ENCODE measurements at regions not wholly inside any gene's neighbourhood (a gene's known extent, or its start where the extent isn't known, plus 50 kb on each side); places are given as distances from the start of the nearest gene placed in this dataset.
"Not testable (repeated sequence)": the region's sequence is repeated elsewhere in the genome, so short reads cannot be mapped to it uniquely, and the experiment has no call there.

DNA sequence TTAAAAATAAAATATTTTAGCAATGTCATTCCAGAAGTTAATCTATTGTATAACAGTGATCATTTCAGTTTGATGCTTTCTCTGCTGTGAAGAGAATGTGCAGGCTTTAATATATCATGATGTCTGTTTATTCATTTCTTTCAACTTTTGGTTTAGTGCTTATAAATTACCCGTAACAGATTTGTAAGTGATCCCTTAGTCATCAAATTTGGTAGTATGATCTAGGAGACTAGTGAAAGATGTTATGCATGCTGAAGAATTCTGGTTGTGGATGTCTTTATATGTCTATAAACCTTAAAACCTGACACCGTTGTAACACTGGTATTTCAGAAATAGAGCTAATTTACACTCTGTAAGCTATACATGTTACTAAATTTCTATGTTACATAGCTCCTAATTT, 260.4 kb downstream of the CPS1 start:
- Mint-ChIP-seq H3K4me1 (no peaks in the 10 kb centered on the region), H3K27ac (no peak overlapping the region), H3K27me3 (no peaks in the 10 kb centered on the region), H3K9me3 (peaks cover 4 to 6% of the 10 kb centered on the region in 2 donors), H3K36me3 (no peaks in the 10 kb centered on the region), H3K4me3 (no peak overlapping the region)
- ATAC-seq (replicated peaks) (no peak), DNase-seq (no peak)

DNA sequence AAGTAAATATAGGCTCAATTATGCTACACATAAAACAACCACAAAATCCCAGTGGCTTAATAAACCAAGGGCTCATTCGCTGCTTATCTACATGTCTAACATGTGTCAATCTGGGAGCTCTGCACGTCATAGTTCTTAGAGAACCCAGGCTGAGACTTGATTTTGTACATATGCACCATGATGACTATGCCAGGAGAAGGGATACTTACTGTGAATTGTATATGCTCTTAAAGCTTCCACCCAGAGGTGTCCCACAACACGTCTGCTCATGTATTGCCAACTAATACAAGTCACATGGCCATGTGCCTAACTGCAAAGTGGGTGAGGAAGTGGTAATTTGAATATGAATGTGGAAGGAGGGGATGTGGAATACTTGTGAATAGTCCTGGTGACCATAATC, 262.1 kb downstream of the CPS1 start:
- Mint-ChIP-seq H3K27me3 (no peaks in the 10 kb centered on the region), H3K4me1 (no peaks in the 10 kb centered on the region), H3K4me3 (no peak overlapping the region), H3K36me3 (no peaks in the 10 kb centered on the region), H3K9me3 (peaks cover 5 to 6% of the 10 kb centered on the region in 2 donors), H3K27ac (no peak overlapping the region)
- no peak for ATAC-seq (replicated peaks)
- no peak for DNase-seq

DNA sequence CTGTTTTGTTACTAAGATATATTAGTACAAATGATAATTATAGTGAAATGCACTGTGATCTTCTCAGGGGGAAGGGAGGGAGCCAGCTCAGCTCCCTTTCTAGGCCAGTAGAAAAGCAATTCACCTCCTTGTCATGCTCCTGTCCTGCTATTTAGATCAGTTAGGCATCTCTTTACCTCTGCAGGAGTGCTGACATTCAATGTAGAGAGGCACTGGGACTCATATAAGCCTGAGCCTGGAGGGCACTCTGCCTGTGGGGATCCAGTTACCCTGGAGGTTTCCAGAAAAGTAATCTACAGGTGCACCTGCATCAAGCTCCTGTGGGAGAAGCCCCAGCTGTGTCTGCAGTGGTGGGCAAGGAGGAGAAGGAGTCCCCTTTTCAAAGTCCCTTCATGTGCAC, 277.0 kb downstream of the CPS1 start:
- ATAC-seq (replicated peaks) (peak in 1 of 2 donors; percentile 19), DNase-seq (no peak)
- H3K9me3 Mint-ChIP-seq: no peaks in the 10 kb centered on the region
- no peaks in the 10 kb centered on the region for H3K4me1 Mint-ChIP-seq
- no peaks in the 10 kb centered on the region for H3K36me3 Mint-ChIP-seq
- H3K27ac Mint-ChIP-seq: no peak overlapping the region
- no peaks in the 10 kb centered on the region for H3K27me3 Mint-ChIP-seq
- no peak overlapping the region for H3K4me3 Mint-ChIP-seq

DNA sequence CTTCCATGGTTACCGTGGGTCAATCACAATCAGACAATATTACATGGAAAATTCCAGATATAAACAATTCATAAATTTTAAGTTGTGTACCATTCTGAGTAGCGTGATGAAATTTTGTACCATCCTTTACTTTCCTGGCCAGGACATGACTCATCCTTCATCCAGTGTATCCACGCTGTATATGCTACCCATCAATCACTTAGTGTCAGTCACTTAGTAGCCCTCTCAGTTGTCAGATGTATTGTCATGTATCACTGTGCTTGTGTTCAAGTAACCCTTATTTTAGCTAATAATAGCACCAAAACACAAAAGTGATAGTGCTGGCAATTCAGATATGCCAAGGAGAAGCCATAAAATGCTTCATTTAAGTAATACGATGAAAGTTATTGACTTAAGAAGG, 282.6 kb downstream of the CPS1 start:
- no peak for DNase-seq
- peaks cover 0 to 2% of the 10 kb centered on the region in 2 donors for H3K9me3 Mint-ChIP-seq
- H3K27ac Mint-ChIP-seq: no peak overlapping the region
- H3K4me1 Mint-ChIP-seq: no peaks in the 10 kb centered on the region
- no peak overlapping the region for H3K4me3 Mint-ChIP-seq
- no peak for ATAC-seq (replicated peaks)
- H3K27me3 Mint-ChIP-seq: no peaks in the 10 kb centered on the region
- no peaks in the 10 kb centered on the region for H3K36me3 Mint-ChIP-seq

DNA sequence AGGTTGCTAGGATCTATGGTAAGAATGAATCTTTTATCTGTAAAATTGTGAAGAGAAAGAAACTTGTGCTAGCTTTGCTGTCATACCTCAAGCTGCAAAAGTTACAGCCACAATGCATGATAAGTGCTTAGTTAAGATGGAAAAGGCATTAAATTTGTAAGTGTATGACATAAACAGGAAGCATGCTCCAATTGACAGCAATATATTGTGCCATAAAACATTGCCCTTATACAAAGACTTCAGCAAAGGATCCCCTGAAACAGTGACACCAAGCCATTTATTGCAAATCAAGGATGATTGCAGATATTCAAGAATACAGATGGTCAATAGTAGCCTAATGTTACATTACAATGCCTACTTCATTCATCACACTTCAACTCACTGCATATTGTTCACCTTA, 283.1 kb downstream of the CPS1 start:
- peaks cover 0 to 2% of the 10 kb centered on the region in 2 donors for H3K9me3 Mint-ChIP-seq
- DNase-seq: no peak
- no peaks in the 10 kb centered on the region for H3K4me1 Mint-ChIP-seq
- no peaks in the 10 kb centered on the region for H3K36me3 Mint-ChIP-seq
- ATAC-seq (replicated peaks): no peak
- no peak overlapping the region for H3K4me3 Mint-ChIP-seq
- H3K27ac Mint-ChIP-seq: no peak overlapping the region
- H3K27me3 Mint-ChIP-seq: no peaks in the 10 kb centered on the region

DNA sequence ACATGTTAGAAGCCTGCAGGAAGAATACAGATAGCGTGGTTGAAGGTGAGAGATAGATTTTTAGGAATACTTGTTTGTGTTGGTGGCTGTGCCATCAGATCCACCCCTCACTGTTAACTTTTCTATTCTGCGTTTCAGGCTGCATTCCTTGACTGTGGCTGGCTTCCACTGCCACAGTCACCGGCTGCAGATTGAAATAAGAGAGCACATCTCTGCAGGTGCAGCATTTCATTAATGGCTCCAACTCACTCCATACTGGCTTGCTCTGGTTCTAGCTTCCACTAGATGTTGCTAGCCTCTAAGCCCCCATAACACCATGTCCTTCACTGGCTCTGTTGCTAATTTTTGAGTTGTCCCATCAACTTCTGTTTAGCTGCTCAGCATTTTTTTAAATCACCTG, 286.5 kb downstream of the CPS1 start:
- DNase-seq (no peak), ATAC-seq (replicated peaks) (no peak)
- Mint-ChIP-seq H3K36me3 (no peaks in the 10 kb centered on the region), H3K4me3 (no peak overlapping the region), H3K4me1 (no peaks in the 10 kb centered on the region), H3K27me3 (no peaks in the 10 kb centered on the region), H3K9me3 (peaks cover 0 to 3% of the 10 kb centered on the region in 2 donors), H3K27ac (no peak overlapping the region)

DNA sequence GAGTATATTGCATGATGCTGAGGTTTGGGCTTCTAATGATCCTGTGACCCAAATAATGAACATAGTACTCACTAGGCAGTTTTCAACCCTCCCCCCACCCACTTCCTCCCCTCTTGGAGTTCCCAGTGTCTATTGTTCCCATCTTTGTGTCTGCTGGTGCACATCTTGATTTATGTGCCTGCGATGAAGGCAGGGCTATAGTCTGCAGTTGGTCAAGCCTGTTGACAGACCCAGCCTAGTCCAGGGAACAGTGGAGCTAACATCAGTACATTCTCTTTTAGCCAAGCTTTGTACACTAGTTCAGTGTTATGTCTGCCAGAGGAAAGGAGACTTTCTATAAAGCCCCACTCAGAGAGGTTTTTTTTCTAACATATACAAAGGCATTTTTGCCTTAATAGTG, 287.6 kb downstream of the CPS1 start:
- Mint-ChIP-seq H3K27me3 (no peaks in the 10 kb centered on the region), H3K27ac (no peak overlapping the region), H3K9me3 (peaks cover 0 to 3% of the 10 kb centered on the region in 2 donors), H3K4me1 (no peaks in the 10 kb centered on the region), H3K4me3 (no peak overlapping the region), H3K36me3 (no peaks in the 10 kb centered on the region)
- no peak for DNase-seq
- ATAC-seq (replicated peaks): no peak

DNA sequence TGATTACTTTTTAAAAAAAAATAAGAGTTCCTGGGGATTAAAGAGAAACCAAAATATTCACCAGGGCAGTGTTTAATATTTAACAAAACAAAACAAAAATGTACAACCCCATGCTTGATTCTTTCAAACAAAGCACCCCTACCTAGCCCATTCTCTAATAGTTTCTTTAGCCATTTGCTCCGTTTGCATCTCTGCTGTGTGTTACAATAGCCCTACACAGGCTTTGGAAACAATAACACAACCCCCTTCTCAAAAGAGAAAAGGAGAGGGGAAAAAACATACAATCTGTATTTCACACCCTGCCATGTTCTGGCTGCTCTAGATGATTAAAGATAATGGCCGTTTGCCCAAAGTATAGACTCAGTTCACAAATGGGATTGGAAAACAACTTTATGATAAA, 302.9 kb downstream of the CPS1 start:
- Mint-ChIP-seq H3K4me1 (no peaks in the 10 kb centered on the region), H3K9me3 (peaks cover 0 to 3% of the 10 kb centered on the region in 2 donors), H3K4me3 (no peak overlapping the region), H3K36me3 (no peaks in the 10 kb centered on the region), H3K27me3 (no peaks in the 10 kb centered on the region), H3K27ac (no peak overlapping the region)
- no peak for ATAC-seq (replicated peaks)
- no peak for DNase-seq

DNA sequence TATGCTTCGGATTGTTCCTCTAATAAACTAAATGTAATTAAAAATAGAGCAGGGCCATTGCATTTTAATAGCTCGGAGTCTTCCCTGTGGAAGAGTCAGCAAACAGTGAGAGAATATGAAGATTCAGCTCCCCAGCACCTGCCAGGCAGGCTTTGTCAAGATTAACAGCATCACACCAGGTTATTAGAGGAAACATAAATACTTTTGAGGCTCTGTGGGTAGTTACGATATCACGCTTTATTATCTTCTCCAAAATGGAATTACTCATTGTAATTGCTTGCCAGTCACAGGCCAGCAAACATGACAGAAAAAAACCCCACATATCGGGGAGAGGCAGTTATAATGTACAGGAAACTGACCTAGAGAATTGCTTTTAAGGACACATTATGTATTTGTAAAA, 303.9 kb downstream of the CPS1 start:
- Mint-ChIP-seq H3K27me3 (no peaks in the 10 kb centered on the region), H3K9me3 (no peaks in the 10 kb centered on the region), H3K4me1 (no peaks in the 10 kb centered on the region), H3K4me3 (no peak overlapping the region), H3K27ac (no peak overlapping the region), H3K36me3 (no peaks in the 10 kb centered on the region)
- no peak for DNase-seq
- no peak for ATAC-seq (replicated peaks)

DNA sequence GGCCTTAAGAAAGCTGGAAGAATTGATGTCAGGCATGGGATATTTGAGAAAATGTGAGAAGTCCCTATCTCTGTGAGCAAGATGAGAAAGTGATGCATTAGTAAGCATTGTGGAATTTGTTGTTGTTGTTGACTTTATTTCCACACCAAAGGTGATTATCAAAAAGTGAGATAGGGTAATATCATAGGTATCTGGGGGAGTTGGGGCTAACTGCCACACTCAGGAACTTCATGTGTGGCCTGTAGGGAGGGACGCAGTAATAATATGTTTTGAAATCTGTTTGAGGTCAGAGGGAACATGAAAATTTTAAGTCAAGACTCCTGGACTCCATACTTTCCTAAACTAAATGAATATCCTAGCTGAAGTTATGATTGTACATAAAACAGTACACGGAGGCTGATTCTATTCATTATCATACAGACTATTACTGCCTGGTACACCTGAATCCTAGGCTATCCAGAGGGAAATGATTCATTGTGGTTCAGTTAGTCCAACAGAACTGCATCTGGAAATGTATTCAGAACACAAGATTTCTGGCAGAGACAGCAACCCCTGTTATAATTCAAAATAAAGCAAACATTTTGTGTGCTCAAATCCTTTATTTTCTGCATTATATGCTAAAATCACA, 304.8 kb downstream of the CPS1 start:
- Mint-ChIP-seq H3K4me3 (no peak overlapping the region), H3K27ac (no peak overlapping the region), H3K9me3 (no peaks in the 10 kb centered on the region), H3K36me3 (no peaks in the 10 kb centered on the region), H3K27me3 (no peaks in the 10 kb centered on the region), H3K4me1 (no peaks in the 10 kb centered on the region)
- ATAC-seq (replicated peaks) (no peak), DNase-seq (no peak)

DNA sequence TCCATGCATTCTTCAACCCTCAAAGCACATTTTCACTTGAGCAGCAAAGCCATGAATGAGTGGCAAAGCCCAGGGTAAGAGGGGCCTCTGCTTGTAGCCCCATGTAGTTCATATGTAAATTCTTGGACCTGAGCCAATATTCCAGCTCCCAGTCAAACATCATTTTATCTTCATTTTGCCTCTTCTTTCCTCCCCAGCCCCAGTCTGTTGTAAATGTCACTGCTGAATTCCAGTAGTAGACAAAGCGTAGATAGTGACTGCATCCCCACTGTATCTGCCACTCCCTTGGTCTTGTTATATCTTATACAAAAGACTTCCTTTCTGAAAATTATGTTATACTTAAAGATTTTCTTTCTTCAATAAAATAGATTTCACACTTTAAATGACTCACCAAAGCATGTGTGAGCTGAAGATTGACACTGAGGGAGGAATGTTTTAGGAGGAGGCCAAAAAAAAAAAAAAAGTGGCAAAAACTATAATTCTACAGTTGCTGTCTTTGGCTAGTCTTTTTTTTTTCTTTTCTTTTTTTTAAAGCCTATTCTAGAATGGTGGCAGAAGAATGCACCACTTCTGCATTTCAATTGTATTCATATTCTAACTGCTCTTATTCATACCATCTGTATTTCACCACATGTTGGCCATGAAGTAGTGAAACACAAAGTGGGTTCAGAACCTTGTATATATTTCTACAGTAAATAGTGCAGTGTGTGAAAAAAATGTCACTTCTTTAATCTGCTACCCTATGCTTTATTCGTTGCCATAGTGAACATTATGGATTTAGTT, 306.1 kb downstream of the CPS1 start:
- no peak overlapping the region for H3K27ac Mint-ChIP-seq
- no peak overlapping the region for H3K4me3 Mint-ChIP-seq
- no peaks in the 10 kb centered on the region for H3K36me3 Mint-ChIP-seq

DNA sequence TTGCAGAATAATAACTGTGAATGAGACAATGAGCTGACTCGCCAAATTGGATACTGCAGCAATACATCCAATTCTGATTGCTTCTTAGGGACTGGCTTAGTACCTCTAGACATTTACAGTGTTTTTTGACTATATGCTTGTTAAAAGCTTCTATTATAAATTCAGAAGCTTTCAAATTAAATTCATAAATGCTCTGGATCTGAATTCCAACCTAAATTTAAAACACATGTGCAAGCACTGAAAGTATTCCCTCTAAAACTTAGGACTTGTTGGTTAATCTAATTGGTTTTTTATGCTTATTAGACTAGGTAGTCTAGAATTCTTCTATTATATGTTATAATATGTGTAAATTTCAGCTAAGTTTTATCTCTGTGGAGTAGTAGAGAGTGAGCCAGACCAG, 306.9 kb downstream of the CPS1 start:
- Mint-ChIP-seq H3K27ac (no peak overlapping the region), H3K9me3 (peaks cover 1 to 4% of the 10 kb centered on the region in 2 donors), H3K36me3 (no peaks in the 10 kb centered on the region), H3K27me3 (no peaks in the 10 kb centered on the region), H3K4me1 (no peaks in the 10 kb centered on the region), H3K4me3 (no peak overlapping the region)
- ATAC-seq (replicated peaks) (no peak), DNase-seq (no peak)

More for the DNA sequence above, 306.1 kb downstream of the CPS1 start:
- Mint-ChIP-seq H3K27me3 (no peaks in the 10 kb centered on the region), H3K4me1 (no peaks in the 10 kb centered on the region), H3K9me3 (peaks cover 0 to 1% of the 10 kb centered on the region in 2 donors)
- no peak for DNase-seq
- ATAC-seq (replicated peaks): no peak

DNA sequence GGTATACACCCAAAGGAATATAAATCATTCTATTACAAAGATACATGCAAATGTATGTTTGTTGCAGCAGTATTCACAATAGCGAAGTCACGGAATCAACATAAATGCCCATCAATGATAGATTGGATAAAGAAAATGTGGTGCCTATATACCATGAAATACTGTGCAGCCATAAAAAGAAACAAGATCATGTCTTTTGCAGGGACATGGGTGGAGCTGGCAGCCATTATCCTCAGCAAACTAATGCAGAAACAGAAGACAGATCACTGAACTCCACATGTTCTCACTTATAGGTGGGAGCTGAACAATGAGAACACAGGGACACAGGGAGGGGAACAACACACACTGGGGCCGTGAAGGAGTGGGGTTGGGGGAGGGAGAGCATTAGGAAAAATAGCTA, 315.2 kb downstream of the CPS1 start:
- H3K27ac Mint-ChIP-seq; H3K4me3 Mint-ChIP-seq; ATAC-seq (replicated peaks); H3K4me1 Mint-ChIP-seq; H3K27me3 Mint-ChIP-seq; DNase-seq; H3K9me3 Mint-ChIP-seq; H3K36me3 Mint-ChIP-seq: not testable (repeated sequence)

DNA sequence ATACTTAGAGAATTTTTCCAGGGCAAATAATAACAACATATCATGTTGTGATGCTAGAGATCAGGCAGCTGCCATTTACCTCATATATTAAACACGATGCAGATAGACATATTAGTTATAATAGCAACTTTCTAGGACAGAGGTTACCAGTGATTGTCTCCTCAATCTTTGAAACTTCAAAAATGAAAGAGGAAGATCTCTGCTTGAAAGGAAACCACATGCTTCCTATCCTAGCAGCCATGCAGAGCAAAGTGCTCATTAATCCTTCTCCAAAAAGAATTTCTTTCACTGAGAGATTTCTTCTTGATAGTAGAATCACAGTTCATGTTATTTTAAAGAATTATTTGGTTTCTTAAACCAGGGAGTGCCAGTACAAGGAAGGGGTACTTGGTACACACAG, 317.2 kb downstream of the CPS1 start:
- H3K4me1 Mint-ChIP-seq: no peaks in the 10 kb centered on the region
- H3K36me3 Mint-ChIP-seq: no peaks in the 10 kb centered on the region
- ATAC-seq (replicated peaks): no peak
- H3K9me3 Mint-ChIP-seq: peaks cover 0 to 2% of the 10 kb centered on the region in 2 donors
- H3K27me3 Mint-ChIP-seq: no peaks in the 10 kb centered on the region
- no peak overlapping the region for H3K27ac Mint-ChIP-seq
- DNase-seq: no peak
- no peak overlapping the region for H3K4me3 Mint-ChIP-seq

DNA sequence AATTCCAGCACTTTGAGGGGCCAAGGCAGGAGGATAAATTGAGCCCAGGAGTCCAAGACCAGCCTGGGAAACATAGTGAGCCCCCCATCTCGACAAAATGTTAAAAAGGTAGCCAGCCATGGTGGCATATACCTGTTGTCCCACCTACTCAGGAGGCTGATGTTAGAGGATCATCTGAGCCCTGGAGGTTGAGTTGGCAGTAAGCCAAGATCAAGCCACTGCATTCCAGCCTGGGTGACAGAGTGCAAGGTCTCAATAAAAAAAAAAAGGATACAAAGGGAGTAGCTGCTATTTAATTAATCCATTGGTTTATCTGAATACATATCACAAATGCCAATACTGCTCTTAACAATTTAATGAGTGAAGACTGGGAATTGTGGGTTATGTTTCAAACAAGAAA, 327.8 kb downstream of the CPS1 start:
- ATAC-seq (replicated peaks): no peak
- Mint-ChIP-seq H3K4me1 (no peaks in the 10 kb centered on the region), H3K9me3 (peaks cover 0 to 3% of the 10 kb centered on the region in 2 donors), H3K27ac (no peak overlapping the region), H3K4me3 (no peak overlapping the region), H3K27me3 (no peaks in the 10 kb centered on the region), H3K36me3 (no peaks in the 10 kb centered on the region)
- no peak for DNase-seq
